Muscle of leg (tissue), 3 donors: ENCODE measurements at regions not wholly inside any gene's neighbourhood (a gene's known extent, or its start where the extent isn't known, plus 50 kb on each side); places are given as distances from the start of the nearest gene placed in this dataset.

Experiments
- DNase-seq: peaks from one replicate; pipeline ENCODE4 v3.0.0; 2013
- H3K27ac ChIP-seq: one replicate; pipeline ENCODE4 v1.5.1; 2013; ENCODE audit warnings: mild to moderate bottlenecking, low read length, control low read depth
- H3K27me3 ChIP-seq: one replicate; pipeline ENCODE4 v1.6.1; 2013; ENCODE audit warnings: low read length; ENCODE audit not compliant: control insufficient read depth, insufficient read depth
- H3K36me3 ChIP-seq: one replicate; pipeline ENCODE4 v1.6.1; 2013; ENCODE audit warnings: low read length; ENCODE audit not compliant: control insufficient read depth, insufficient read depth
- H3K4me1 ChIP-seq: one replicate; pipeline ENCODE4 v1.6.1; 2013; ENCODE audit warnings: low read length; ENCODE audit not compliant: control insufficient read depth, insufficient read depth
- H3K4me3 ChIP-seq: one replicate; pipeline ENCODE4 v1.5.1; 2013; ENCODE audit warnings: low read length, control low read depth
- H3K9me3 ChIP-seq: replicated peaks from 2 replicates; pipeline ENCODE4 v1.6.1; 2013; ENCODE audit warnings: low read depth, low read length; ENCODE audit not compliant: control insufficient read depth
- WGBS: methylation state at CpG from one replicate; pipeline ENCODE4 v1.1.5; 2013; ENCODE audit warnings: missing lambda C conversion rate; ENCODE audit not compliant: insufficient coverage; 5-methylcytosine and 5-hydroxymethylcytosine counted together

GRCh38 chr11:90756617-90757016 lies 533.8 kb upstream of the CHORDC1 start:
- no CpG with 5 or more reads among the region's 1 CpG for WGBS
- no peak overlapping the region for H3K27ac ChIP-seq
- H3K36me3 ChIP-seq, result no peaks in the 10 kb centered on the region
- H3K27me3 ChIP-seq, result no peaks in the 10 kb centered on the region
- no peak overlapping the region for H3K4me3 ChIP-seq
- H3K4me1 ChIP-seq, result no peaks in the 10 kb centered on the region
- H3K9me3 ChIP-seq, result no peaks in the 10 kb centered on the region
- DNase-seq, result no peak

- Histone ChIP-seq H3K27me3 (no peaks in the 10 kb centered on the region), H3K36me3 (no peaks in the 10 kb centered on the region), H3K4me3 (no peak overlapping the region), H3K27ac (no peak overlapping the region), H3K4me1 (no peaks in the 10 kb centered on the region), H3K9me3 (no peaks in the 10 kb centered on the region)
- WGBS, result no CpG with 5 or more reads among the region's 1 CpG
- no peak for DNase-seq
These were observed 530.7 kb upstream of the CHORDC1 start for GRCh38 chr11:90753546-90753945.

- Histone ChIP-seq H3K36me3 (no peaks in the 10 kb centered on the region), H3K4me3 (no peak overlapping the region), H3K9me3 (peaks cover 13% of the 10 kb centered on the region), H3K27me3 (no peaks in the 10 kb centered on the region), H3K4me1 (no peaks in the 10 kb centered on the region), H3K27ac (no peak overlapping the region)
- WGBS, result no CpG with 5 or more reads among the region's 2 CpGs
- DNase-seq, result peak; percentile 12
These were observed 524.2 kb upstream of the CHORDC1 start for GRCh38 chr11:90747057-90747456.

- DNase-seq, result no peak
- H3K4me3 ChIP-seq, result no peak overlapping the region
- WGBS, result no CpG with 5 or more reads among the region's 1 CpG
- no peaks in the 10 kb centered on the region for H3K4me1 ChIP-seq
- H3K36me3 ChIP-seq, result no peaks in the 10 kb centered on the region
- H3K27me3 ChIP-seq, result no peaks in the 10 kb centered on the region
- no peak overlapping the region for H3K27ac ChIP-seq
- H3K9me3 ChIP-seq, result peaks cover 13% of the 10 kb centered on the region
These were observed 521.3 kb upstream of the CHORDC1 start for GRCh38 chr11:90744169-90744568.

GRCh38 chr11:90738799-90739198 lies 516.0 kb upstream of the CHORDC1 start:
- WGBS, result no CpG with 5 or more reads among the region's 1 CpG

GRCh38 chr11:90737444-90738050 lies 514.7 kb upstream of the CHORDC1 start:
- Histone ChIP-seq H3K36me3 (no peaks in the 10 kb centered on the region), H3K4me1 (no peaks in the 10 kb centered on the region), H3K9me3 (no peaks in the 10 kb centered on the region), H3K27ac (no peak overlapping the region), H3K27me3 (no peaks in the 10 kb centered on the region), H3K4me3 (no peak overlapping the region)
- peak; percentile 27 for DNase-seq
- WGBS, result no CpG with 5 or more reads among the region's 1 CpG

More at GRCh38 chr11:90738799-90739198, 516.0 kb upstream of the CHORDC1 start:
- no peaks in the 10 kb centered on the region for H3K27me3 ChIP-seq
- H3K4me3 ChIP-seq, result no peak overlapping the region
- no peak for DNase-seq
- no peaks in the 10 kb centered on the region for H3K36me3 ChIP-seq
- no peaks in the 10 kb centered on the region for H3K4me1 ChIP-seq
- H3K9me3 ChIP-seq, result no peaks in the 10 kb centered on the region
- no peak overlapping the region for H3K27ac ChIP-seq

- no CpG with 5 or more reads among the region's 2 CpGs for WGBS
- Histone ChIP-seq H3K36me3 (no peaks in the 10 kb centered on the region), H3K27ac (no peak overlapping the region), H3K9me3 (peaks cover 3% of the 10 kb centered on the region), H3K27me3 (no peaks in the 10 kb centered on the region), H3K4me1 (no peaks in the 10 kb centered on the region), H3K4me3 (no peak overlapping the region)
- DNase-seq, result no peak
These were observed 509.6 kb upstream of the CHORDC1 start for GRCh38 chr11:90732486-90732885.

GRCh38 chr11:90723475-90723874 lies 500.6 kb upstream of the CHORDC1 start:
- WGBS, result 100% methylated on average over 1 of the region's 3 CpGs
- DNase-seq, result no peak
- no peaks in the 10 kb centered on the region for H3K4me1 ChIP-seq
- no peaks in the 10 kb centered on the region for H3K27me3 ChIP-seq
- no peak overlapping the region for H3K4me3 ChIP-seq
- H3K9me3 ChIP-seq, result no peaks in the 10 kb centered on the region
- no peak overlapping the region for H3K27ac ChIP-seq
- H3K36me3 ChIP-seq, result no peaks in the 10 kb centered on the region

- H3K4me1 ChIP-seq, result no peaks in the 10 kb centered on the region
- no peaks in the 10 kb centered on the region for H3K27me3 ChIP-seq
- no peaks in the 10 kb centered on the region for H3K9me3 ChIP-seq
- no peaks in the 10 kb centered on the region for H3K36me3 ChIP-seq
- no peak overlapping the region for H3K4me3 ChIP-seq
- no peak for DNase-seq
- WGBS, result 80% methylated on average over 1 of the region's 3 CpGs
- no peak overlapping the region for H3K27ac ChIP-seq
These were observed 499.8 kb upstream of the CHORDC1 start for GRCh38 chr11:90722552-90723190.

- Histone ChIP-seq H3K4me3 (no peak overlapping the region), H3K36me3 (no peaks in the 10 kb centered on the region), H3K4me1 (no peaks in the 10 kb centered on the region), H3K27me3 (no peaks in the 10 kb centered on the region), H3K9me3 (no peaks in the 10 kb centered on the region), H3K27ac (no peak overlapping the region)
- DNase-seq, result no peak
These were observed 494.7 kb upstream of the CHORDC1 start for GRCh38 chr11:90717522-90717921.

GRCh38 chr11:90705661-90706060 lies 482.8 kb upstream of the CHORDC1 start:
- H3K27me3 ChIP-seq, result no peaks in the 10 kb centered on the region
- H3K36me3 ChIP-seq, result no peaks in the 10 kb centered on the region
- H3K9me3 ChIP-seq, result no peaks in the 10 kb centered on the region
- H3K4me1 ChIP-seq, result no peaks in the 10 kb centered on the region
- no peak overlapping the region for H3K27ac ChIP-seq
- no peak overlapping the region for H3K4me3 ChIP-seq
- no peak for DNase-seq
